DOHH2 (cell line): ENCODE measurements at regions not wholly inside any gene's neighbourhood (a gene's known extent, or its start where the extent isn't known, plus 50 kb on each side); places are given as distances from the start of the nearest gene placed in this dataset.

Source experiments
- H3F3A ChIP-seq: fragments of 200-600 bp; sonication (generic), shearing (Covaris generic); 2 replicates; pipeline ENCODE4 v1.6.0; 2016; ENCODE audit warnings: antibody characterized with exemption, mild to moderate bottlenecking; ENCODE audit not compliant: control insufficient read depth, insufficient read depth
- H3K27ac ChIP-seq: fragments of 200-600 bp; sonication (generic); 2 replicates; pipeline ENCODE4 v1.5.1; 2014; ENCODE audit warnings: low read depth, mild to moderate bottlenecking, low read length, moderate library complexity
- H3K27me3 ChIP-seq: fragments of 200-600 bp; sonication (generic); 2 replicates; pipeline ENCODE4 v1.6.1; 2014; ENCODE audit warnings: mild to moderate bottlenecking, low read length, mixed read lengths; ENCODE audit not compliant: control insufficient read depth
- H3K36me3 ChIP-seq: fragments of 200-600 bp; sonication (generic); 2 replicates; pipeline ENCODE4 v1.6.1; 2014; ENCODE audit warnings: mild to moderate bottlenecking, low read length, moderate library complexity, mixed read lengths; ENCODE audit not compliant: control insufficient read depth
- H3K4me1 ChIP-seq: fragments of 200-600 bp; sonication (generic); 2 replicates; pipeline ENCODE4 v1.6.1; 2014; ENCODE audit warnings: mild to moderate bottlenecking, low read length, mixed read lengths; ENCODE audit not compliant: control insufficient read depth
- H3K4me2 ChIP-seq: fragments of 200-600 bp; sonication (generic); 2 replicates; pipeline ENCODE4 v1.6.0; 2014; ENCODE audit warnings: mild to moderate bottlenecking, low read length, moderate library complexity
- H3K4me3 ChIP-seq: fragments of 200-600 bp; sonication (generic); 2 replicates; pipeline ENCODE4 v1.5.1; 2014; ENCODE audit warnings: mild to moderate bottlenecking, low read length, mixed read lengths
- H3K79me2 ChIP-seq: fragments of 200-600 bp; sonication (generic); 2 replicates; pipeline ENCODE4 v1.6.1; 2014; ENCODE audit warnings: mild to moderate bottlenecking, low read length, mixed read lengths; ENCODE audit not compliant: control insufficient read depth
- H3K9me2 ChIP-seq: fragments of 200-600 bp; sonication (generic); replicated peaks from 2 replicates; pipeline ENCODE4 v1.6.1; 2014; ENCODE audit warnings: mild to moderate bottlenecking, low read length, mixed read lengths; ENCODE audit not compliant: control insufficient read depth
- H3K9me3 ChIP-seq: fragments of 200-600 bp; sonication (generic); 2 replicates; pipeline ENCODE4 v1.6.1; 2014; ENCODE audit warnings: antibody characterized with exemption, low read length, mixed read lengths; ENCODE audit not compliant: control insufficient read depth, insufficient read depth
- H4K20me1 ChIP-seq: fragments of 200-600 bp; sonication (generic); 2 replicates; pipeline ENCODE4 v1.6.0; 2014; ENCODE audit warnings: low read depth, mild to moderate bottlenecking, antibody characterized with exemption, low read length, moderate library complexity; ENCODE audit not compliant: control insufficient read depth, insufficient read depth
- CTCF ChIP-seq: fragments of 200-600 bp; sonication (generic); IDR thresholded peaks from one replicate; pipeline ENCODE4 v1.5.1; 2014; ENCODE audit warnings: antibody characterized with exemption, mild to moderate bottlenecking, low read depth, low read length; ENCODE audit not compliant: poor library complexity, severe bottlenecking
- EZH2phosphoT487 ChIP-seq: fragments of 200-600 bp; sonication (generic); IDR thresholded peaks from 2 replicates; pipeline ENCODE4 v1.6.1; 2017; ENCODE audit warnings: borderline replicate concordance, mild to moderate bottlenecking, antibody characterized with exemption, low read length, moderate library complexity, mixed read lengths

GRCh38 chr4:31141095-31141831 is 421.1 kb downstream of the PCDH7 start:
- Histone ChIP-seq H4K20me1 (no peaks in the 10 kb centered on the region), H3K4me3 (no peak overlapping the region), H3K27me3 (no peaks in the 10 kb centered on the region), H3K4me2 (no peak overlapping the region), H3K9me2 (no peaks in the 10 kb centered on the region), H3F3A (no peaks in the 10 kb centered on the region), H3K36me3 (no peaks in the 10 kb centered on the region), H3K27ac (no peak overlapping the region), H3K79me2 (no peaks in the 10 kb centered on the region), H3K9me3 (no peaks in the 10 kb centered on the region), H3K4me1 (no peaks in the 10 kb centered on the region)
- TF ChIP-seq CTCF (no peak), EZH2phosphoT487 (no peak)

- no peaks in the 10 kb centered on the region for H3K9me3 ChIP-seq
Observed at GRCh38 chr4:31141832-31142142, 421.6 kb downstream of the PCDH7 start.

GRCh38 chr4:31146366-31146765 is 426.2 kb downstream of the PCDH7 start:
- no peak overlapping the region for H3K27ac ChIP-seq
- H3K4me1 ChIP-seq, result no peaks in the 10 kb centered on the region
- no peaks in the 10 kb centered on the region for H3K79me2 ChIP-seq
- no peaks in the 10 kb centered on the region for H3K9me2 ChIP-seq
- H3K4me3 ChIP-seq, result no peak overlapping the region
- no peaks in the 10 kb centered on the region for H3K27me3 ChIP-seq
- no peak overlapping the region for H3K4me2 ChIP-seq
- no peak for TF ChIP-seq CTCF
- TF ChIP-seq EZH2phosphoT487, result no peak
- no peaks in the 10 kb centered on the region for H3K9me3 ChIP-seq
- H4K20me1 ChIP-seq, result no peaks in the 10 kb centered on the region
- no peaks in the 10 kb centered on the region for H3K36me3 ChIP-seq
- H3F3A ChIP-seq, result no peaks in the 10 kb centered on the region

More at GRCh38 chr4:31141832-31142142, 421.6 kb downstream of the PCDH7 start:
- Histone ChIP-seq H3K36me3 (no peaks in the 10 kb centered on the region), H3K9me2 (no peaks in the 10 kb centered on the region), H3K4me2 (no peak overlapping the region), H3K27me3 (no peaks in the 10 kb centered on the region), H3K4me1 (no peaks in the 10 kb centered on the region), H3K4me3 (no peak overlapping the region), H3K79me2 (no peaks in the 10 kb centered on the region), H4K20me1 (no peaks in the 10 kb centered on the region), H3F3A (no peaks in the 10 kb centered on the region), H3K27ac (no peak overlapping the region)
- TF ChIP-seq CTCF (no peak), EZH2phosphoT487 (no peak)
